GM12891 (cell line): ENCODE measurements at regions not wholly inside any gene's neighbourhood (a gene's known extent, or its start where the extent isn't known, plus 50 kb on each side); places are given as distances from the start of the nearest gene placed in this dataset.
"Not testable (repeated sequence)": the region's sequence is repeated elsewhere in the genome, so short reads cannot be mapped to it uniquely, and the experiment has no call there.

ENCODE experiments used
- DNase-seq: peaks from one replicate; pipeline ENCODE4 v3.0.0; 2011; ENCODE audit warnings: low spot score; ENCODE audit not compliant: insufficient read length
- FAIRE-seq: peaks from 2 replicates; lab custom pipeline; 2011; peaks lifted over from hg19 to GRCh38; lab: Jason Lieb, UNC
- PAX5 ChIP-seq: IDR thresholded peaks from 2 replicates; pipeline ENCODE4 v1.6.1; 2011; ENCODE audit warnings: low read length, moderate library complexity, mild to moderate bottlenecking; ENCODE audit not compliant: insufficient read depth, severe bottlenecking
- POLR2A ChIP-seq: IDR thresholded peaks from 2 replicates; pipeline ENCODE4 v1.6.1; 2011; ENCODE audit warnings: low read depth, low read length, control low read depth
- POLR2AphosphoS5 ChIP-seq: IDR thresholded peaks from 2 replicates; pipeline ENCODE4 v1.6.1; 2011; ENCODE audit warnings: low read depth, low read length, control low read depth
- POU2F2 ChIP-seq: IDR thresholded peaks from 2 replicates; pipeline ENCODE4 v1.6.1; 2011; ENCODE audit warnings: low read depth, mild to moderate bottlenecking, control low read depth, low read length, moderate library complexity
- SPI1 ChIP-seq: IDR thresholded peaks from 2 replicates; pipeline ENCODE4 v1.6.1; 2011; ENCODE audit warnings: low read depth, low read length, control low read depth
- TAF1 ChIP-seq: IDR thresholded peaks from 2 replicates; pipeline ENCODE4 v1.6.1; 2011; ENCODE audit warnings: low read depth, low read length, control low read depth

- DNase-seq (no peak), FAIRE-seq (no peak)
- TF ChIP-seq TAF1 (no peak), POU2F2 (no peak), POLR2AphosphoS5 (no peak), POLR2A (no peak), SPI1 (no peak), PAX5 (no peak)
Observed at GRCh38 chr10:52368725-52369124, 54.6 kb downstream of the DKK1 start.

DNA sequence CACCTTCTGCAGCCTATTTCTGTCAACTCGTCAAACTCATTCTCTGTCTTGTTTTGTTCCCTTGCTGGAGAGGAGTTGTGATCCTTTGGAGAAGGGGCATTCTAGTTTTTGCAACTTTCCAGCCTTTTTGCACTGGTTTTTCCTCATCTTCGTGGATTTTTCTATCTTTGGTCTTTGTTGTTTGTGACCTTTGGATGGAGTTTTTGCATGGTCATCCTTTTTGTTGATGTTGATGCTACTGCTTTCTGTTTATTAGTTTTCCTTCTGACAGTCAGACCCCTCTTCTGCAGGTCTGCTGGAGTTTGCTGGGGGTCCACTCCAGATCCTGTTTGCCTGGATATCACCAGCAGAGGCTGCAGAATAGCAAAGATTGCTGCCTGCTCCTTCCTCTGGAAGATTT, 60.1 kb downstream of the DKK1 start:
- not testable (repeated sequence) for FAIRE-seq, DNase-seq

- no peak for TF ChIP-seq TAF1
- no peak for TF ChIP-seq PAX5
- TF ChIP-seq POLR2AphosphoS5: no peak
- no peak for TF ChIP-seq SPI1
- TF ChIP-seq POU2F2: no peak
- TF ChIP-seq POLR2A: no peak
- FAIRE-seq (no peak), DNase-seq (no peak)
Observed at GRCh38 chr10:52376694-52377354, 62.7 kb downstream of the DKK1 start.

DNA sequence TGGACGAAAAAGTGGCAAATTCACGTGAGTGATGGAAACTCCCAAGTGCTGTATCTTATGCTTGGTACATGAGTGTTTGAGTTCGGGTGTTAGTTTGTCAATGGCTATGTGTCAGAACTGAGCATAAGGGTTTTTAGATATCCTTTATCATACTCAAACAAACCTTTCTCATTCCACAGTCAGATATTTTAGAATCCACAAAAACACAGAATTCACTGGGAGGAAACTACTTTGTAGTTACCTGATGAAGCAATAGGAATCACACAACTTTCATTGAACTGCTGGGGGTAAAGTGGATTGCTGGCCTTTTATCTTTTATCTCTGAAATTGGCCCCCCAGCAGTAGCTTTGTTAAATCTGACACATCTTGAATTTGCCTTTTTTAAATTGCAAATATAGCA, 64.0 kb downstream of the DKK1 start:
- FAIRE-seq: no peak
- no peak for TF ChIP-seq POU2F2
- TF ChIP-seq TAF1: no peak
- TF ChIP-seq PAX5: no peak
- no peak for TF ChIP-seq POLR2AphosphoS5
- no peak for TF ChIP-seq POLR2A
- TF ChIP-seq SPI1: no peak
- DNase-seq: no peak

DNA sequence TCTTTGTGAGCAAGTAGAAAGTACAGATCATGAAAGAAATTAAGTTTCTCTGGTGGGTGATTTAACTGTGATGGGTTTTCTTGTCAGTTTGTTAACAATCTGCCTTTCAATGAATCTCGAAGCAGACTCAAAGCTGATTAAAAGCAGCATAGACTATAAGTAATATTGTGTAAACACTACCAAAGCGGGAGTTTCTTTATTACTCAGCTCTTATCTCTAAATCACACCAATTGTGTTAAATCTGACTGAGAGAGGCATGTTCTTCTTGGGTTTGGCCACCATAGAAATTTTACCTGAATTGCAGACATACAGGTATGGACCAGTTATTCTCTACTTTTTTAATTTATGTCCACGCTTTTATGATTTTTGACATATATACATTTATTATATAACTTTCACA, 65.2 kb downstream of the DKK1 start:
- FAIRE-seq: no peak

GRCh38 chr10:52383088-52383487, 69.0 kb downstream of the DKK1 start:
- FAIRE-seq: no peak
- no peak for TF ChIP-seq POLR2A
- no peak for DNase-seq

More for the DNA sequence above, 65.2 kb downstream of the DKK1 start:
- DNase-seq: no peak
- TF ChIP-seq POLR2AphosphoS5 (no peak), POLR2A (no peak), TAF1 (no peak), PAX5 (no peak), SPI1 (no peak), POU2F2 (no peak)

GRCh38 chr10:52387744-52388143, 73.7 kb downstream of the DKK1 start:
- no peak for FAIRE-seq
- TF ChIP-seq PAX5 (no peak), SPI1 (no peak), POLR2AphosphoS5 (no peak), POLR2A (no peak), POU2F2 (no peak), TAF1 (no peak)
- no peak for DNase-seq

GRCh38 chr10:52390388-52390787, 76.3 kb downstream of the DKK1 start:
- TF ChIP-seq POLR2A (no peak), POLR2AphosphoS5 (no peak)
- FAIRE-seq (no peak), DNase-seq (no peak)

GRCh38 chr10:52391927-52392602, 78.0 kb downstream of the DKK1 start:
- TF ChIP-seq TAF1 (no peak), SPI1 (no peak), PAX5 (no peak), POLR2A (no peak), POU2F2 (no peak), POLR2AphosphoS5 (no peak)
- DNase-seq (no peak), FAIRE-seq (no peak)

DNA sequence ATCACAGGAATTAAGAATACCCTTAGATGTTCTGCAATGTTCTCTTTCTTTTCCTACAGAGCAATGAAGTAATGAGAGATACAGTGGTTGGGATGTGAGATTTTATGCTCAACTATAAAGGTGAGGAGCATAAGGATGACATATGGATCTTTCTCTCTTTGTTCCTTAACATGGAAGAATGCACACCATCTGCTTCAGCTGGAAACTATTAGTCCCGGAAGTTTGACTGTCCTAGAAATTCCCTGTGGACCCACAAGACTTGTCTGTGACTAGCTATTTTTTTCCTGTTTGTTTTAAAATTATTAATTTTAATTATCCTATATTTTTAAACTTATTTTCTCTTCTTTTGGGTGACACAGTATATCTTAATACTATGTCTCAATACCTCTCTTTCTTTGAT, 80.2 kb downstream of the DKK1 start:
- TF ChIP-seq POU2F2: no peak
- no peak for TF ChIP-seq POLR2AphosphoS5
- no peak for TF ChIP-seq POLR2A
- TF ChIP-seq SPI1: no peak
- no peak for TF ChIP-seq TAF1
- TF ChIP-seq PAX5: no peak
- DNase-seq: no peak
- no peak for FAIRE-seq
